ENCODE measurements at regions not wholly inside any gene's neighbourhood (a gene's known extent, or its start where the extent isn't known, plus 50 kb on each side); places are given as distances from the start of the nearest gene placed in this dataset.
"Not testable (repeated sequence)": the region's sequence is repeated elsewhere in the genome, so short reads cannot be mapped to it uniquely, and the experiment has no call there.

DNA sequence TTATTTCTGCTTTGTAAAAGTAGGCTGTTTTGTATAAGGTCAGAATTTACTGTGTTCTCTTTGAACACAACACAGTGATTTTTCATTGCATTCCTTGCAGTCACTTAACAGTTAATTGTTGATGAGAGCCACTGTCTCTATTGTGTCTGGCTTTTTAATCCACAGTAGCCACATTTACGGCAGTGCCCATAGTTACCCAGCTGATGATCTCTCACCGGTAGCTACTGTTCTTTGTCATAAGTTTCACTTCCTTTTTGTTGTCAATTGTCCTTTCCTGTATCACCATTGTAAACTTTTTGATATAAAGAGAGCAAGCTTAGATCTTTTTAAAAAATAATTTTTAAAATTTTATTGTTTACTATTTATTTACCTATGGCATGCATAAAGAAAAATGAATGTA, 669.2 kb downstream of the PRIM2 start:
- H3K9me3 Mint-ChIP-seq; intact Hi-C loops (cut with micrococcal nuclease); H3K4me3 Mint-ChIP-seq; H3K36me3 Mint-ChIP-seq (ENCODE audit: low read depth); H3K27ac Mint-ChIP-seq; H3K4me1 Mint-ChIP-seq (ENCODE audit: low read depth); H3K27me3 Mint-ChIP-seq: not testable (repeated sequence)

DNA sequence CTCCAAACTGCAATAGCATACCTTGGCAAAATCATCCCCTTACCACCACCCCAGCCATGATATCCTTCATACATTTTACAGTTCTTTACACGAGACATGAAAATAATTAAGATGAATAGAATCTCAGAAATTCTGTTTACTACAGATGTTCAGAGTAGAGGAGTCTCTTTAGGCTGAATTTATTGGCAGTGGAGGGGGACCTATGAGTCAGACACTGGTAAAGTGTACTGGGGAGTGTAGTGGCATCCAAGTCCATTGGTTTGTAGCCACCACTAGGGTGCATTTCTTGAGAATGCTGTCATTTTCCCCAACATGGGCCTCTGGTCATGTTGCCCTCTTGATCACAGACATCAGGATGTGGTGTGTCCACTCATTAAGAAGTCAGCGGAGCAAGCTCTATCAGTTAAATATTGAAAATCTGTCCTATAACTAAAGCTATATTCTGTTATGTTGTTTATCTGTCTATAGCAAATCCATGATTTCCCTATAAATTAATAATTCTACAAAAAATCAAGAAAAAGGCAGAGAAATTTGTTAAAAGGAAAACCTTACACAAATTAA, 672.2 kb downstream of the PRIM2 start:
- H3K36me3 Mint-ChIP-seq (ENCODE audit: low read depth); H3K4me3 Mint-ChIP-seq; intact Hi-C loops (cut with micrococcal nuclease); H3K4me1 Mint-ChIP-seq (ENCODE audit: low read depth); H3K27ac Mint-ChIP-seq; H3K9me3 Mint-ChIP-seq; H3K27me3 Mint-ChIP-seq: not testable (repeated sequence)

DNA sequence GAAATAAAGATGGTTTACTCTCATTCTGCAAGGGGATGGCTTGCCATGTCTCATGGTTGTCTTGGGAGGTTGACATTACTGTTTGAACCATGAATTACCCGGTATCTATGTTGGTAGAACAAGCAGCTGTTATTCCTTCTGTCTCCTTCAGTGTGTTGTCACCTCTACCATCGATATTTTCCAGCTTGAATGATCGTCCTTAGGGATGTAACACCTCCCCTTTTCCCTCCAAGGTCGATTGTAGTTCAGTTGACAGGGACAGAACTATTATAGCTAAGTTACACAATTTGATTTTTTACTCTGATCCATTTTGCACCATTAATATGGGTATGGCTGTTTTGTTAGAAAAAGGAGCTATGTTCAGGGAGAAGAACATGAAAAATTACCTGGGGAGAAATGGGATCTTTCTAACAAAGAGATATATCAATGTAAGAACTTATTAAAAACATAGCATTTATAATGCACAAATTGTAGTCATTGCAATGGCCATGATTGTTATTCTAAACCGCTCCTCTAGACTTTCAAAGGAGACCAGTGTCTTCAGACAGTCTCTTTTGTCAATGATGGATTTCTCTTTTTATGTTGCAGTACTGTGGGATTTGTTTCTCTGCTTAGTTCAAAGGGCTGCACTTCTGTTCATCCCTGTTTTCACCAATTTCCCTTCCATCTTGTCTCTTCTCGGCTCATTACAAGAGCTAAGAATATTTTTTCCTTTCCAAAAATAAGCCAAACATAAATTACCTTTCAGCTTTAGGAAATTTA, 681.6 kb downstream of the PRIM2 start:
- intact Hi-C loops (cut with micrococcal nuclease); H3K27me3 Mint-ChIP-seq; H3K4me1 Mint-ChIP-seq (ENCODE audit: low read depth); H3K4me3 Mint-ChIP-seq; H3K36me3 Mint-ChIP-seq (ENCODE audit: low read depth); H3K27ac Mint-ChIP-seq: not testable (repeated sequence)
- peaks cover 15% of the 10 kb centered on the region for H3K9me3 Mint-ChIP-seq

DNA sequence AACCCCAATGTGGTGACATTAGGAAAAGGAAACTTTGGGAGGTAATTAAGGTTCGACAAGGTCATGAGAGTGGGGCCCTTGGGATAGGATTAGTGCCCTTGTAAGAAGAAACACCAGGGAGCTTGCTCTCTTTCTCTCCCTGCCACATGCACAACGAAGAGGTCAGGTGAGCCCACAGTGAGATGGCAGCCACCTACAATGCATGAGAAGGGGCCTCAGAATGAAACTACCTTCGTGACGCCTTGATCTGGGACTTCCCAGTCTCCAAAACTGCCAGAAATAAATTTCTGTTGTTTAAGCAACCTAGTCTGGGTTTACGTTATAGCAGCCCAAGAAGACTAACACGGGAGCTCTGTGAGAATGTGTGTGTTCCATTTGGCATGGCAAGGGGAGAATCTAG, 682.8 kb downstream of the PRIM2 start:
- H3K27me3 Mint-ChIP-seq; H3K4me3 Mint-ChIP-seq; intact Hi-C loops (cut with micrococcal nuclease); H3K4me1 Mint-ChIP-seq (ENCODE audit: low read depth); H3K27ac Mint-ChIP-seq; H3K36me3 Mint-ChIP-seq (ENCODE audit: low read depth): not testable (repeated sequence)
- H3K9me3 Mint-ChIP-seq = peaks cover 21% of the 10 kb centered on the region

GRCh38 chr6:58003417-58004167, 686.2 kb downstream of the PRIM2 start:
- H3K9me3 Mint-ChIP-seq = peaks cover 32% of the 10 kb centered on the region
- H3K27me3 Mint-ChIP-seq; H3K36me3 Mint-ChIP-seq (ENCODE audit: low read depth); intact Hi-C loops (cut with micrococcal nuclease); H3K27ac Mint-ChIP-seq; H3K4me3 Mint-ChIP-seq; H3K4me1 Mint-ChIP-seq (ENCODE audit: low read depth): not testable (repeated sequence)

DNA sequence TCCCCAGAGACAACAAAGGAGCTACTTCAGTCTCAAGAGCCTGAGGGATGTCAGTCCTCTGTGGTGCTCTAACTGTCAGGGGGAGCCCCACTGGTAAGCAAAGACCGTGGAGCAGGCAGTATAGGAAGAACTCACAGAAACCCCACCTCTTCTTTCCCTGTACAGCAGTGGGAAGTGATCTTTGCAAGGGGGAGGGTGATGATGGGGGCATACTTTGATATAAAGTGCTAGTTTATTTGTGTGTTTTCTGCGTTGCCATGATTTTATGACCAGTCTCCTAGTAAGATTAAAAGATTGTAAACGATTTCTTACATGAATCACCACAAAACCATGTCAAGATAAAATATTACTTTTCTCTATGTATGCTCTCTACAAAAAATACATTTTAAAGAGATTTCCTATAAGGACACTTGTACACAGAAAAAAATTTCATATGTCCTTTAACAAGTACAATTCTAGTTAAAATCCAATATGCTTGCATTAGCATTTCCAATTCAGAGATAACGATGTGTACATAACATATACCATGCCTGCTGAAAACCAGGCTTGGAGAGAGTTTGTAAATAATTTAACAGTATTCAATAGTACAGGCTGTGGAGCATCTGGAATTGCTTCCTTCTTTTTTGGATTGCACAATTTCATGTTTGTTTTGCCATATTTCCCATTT, 690.0 kb downstream of the PRIM2 start:
- H3K4me3 Mint-ChIP-seq; H3K27ac Mint-ChIP-seq; H3K4me1 Mint-ChIP-seq (ENCODE audit: low read depth); intact Hi-C loops (cut with micrococcal nuclease); H3K27me3 Mint-ChIP-seq; H3K36me3 Mint-ChIP-seq (ENCODE audit: low read depth): not testable (repeated sequence)
- peaks cover 20% of the 10 kb centered on the region for H3K9me3 Mint-ChIP-seq

DNA sequence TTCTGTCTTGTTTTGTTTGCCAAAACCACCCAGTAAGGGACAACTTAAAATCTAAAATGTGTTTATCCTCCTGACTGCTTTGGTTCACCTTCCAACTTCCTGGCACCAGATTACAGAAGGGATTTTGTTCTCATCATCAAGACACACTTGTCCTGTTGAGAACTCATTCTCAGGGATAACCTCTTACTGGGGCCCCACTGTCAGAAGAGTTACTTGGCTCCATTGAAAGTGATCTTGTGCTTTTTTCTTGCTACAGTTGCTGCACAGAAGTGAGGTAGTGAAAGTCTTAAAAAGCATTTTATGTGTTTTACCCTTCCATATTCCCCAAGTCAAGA, 690.5 kb downstream of the PRIM2 start:
- H3K4me3 Mint-ChIP-seq; H3K27ac Mint-ChIP-seq; H3K4me1 Mint-ChIP-seq (ENCODE audit: low read depth); H3K27me3 Mint-ChIP-seq; intact Hi-C loops (cut with micrococcal nuclease); H3K36me3 Mint-ChIP-seq (ENCODE audit: low read depth): not testable (repeated sequence)
- peaks cover 20% of the 10 kb centered on the region for H3K9me3 Mint-ChIP-seq

- intact Hi-C loops (cut with micrococcal nuclease); H3K4me3 Mint-ChIP-seq; H3K27ac Mint-ChIP-seq: not testable (repeated sequence)
These were observed 694.6 kb downstream of the PRIM2 start for GRCh38 chr6:58011954-58012600.

DNA sequence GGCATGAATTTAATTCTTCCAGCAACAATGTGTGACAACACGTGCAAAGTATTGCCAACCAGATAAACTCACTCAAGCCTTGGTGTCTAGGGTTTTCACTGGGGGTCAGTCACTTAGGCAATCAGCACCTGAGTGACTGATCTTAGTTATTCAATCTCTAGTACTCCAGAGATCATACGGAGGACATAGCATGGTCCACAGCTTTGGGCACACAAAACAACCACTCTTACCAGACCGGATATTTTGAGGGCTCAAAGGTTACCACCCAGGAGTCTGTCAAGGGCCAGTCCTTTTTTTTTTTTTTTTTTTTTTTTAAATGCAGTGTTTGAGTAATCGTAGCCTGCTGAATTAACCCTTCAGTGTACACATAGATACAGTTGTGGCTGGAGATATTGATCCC, 699.2 kb downstream of the PRIM2 start:
- intact Hi-C loops (cut with micrococcal nuclease); H3K36me3 Mint-ChIP-seq (ENCODE audit: low read depth); H3K4me1 Mint-ChIP-seq (ENCODE audit: low read depth); H3K27ac Mint-ChIP-seq; H3K4me3 Mint-ChIP-seq; H3K9me3 Mint-ChIP-seq; H3K27me3 Mint-ChIP-seq: not testable (repeated sequence)

More at GRCh38 chr6:58011954-58012600, 694.6 kb downstream of the PRIM2 start:
- not testable (repeated sequence) for H3K4me1 Mint-ChIP-seq (ENCODE audit: low read depth); H3K9me3 Mint-ChIP-seq; H3K27me3 Mint-ChIP-seq; H3K36me3 Mint-ChIP-seq (ENCODE audit: low read depth)

- H3K36me3 Mint-ChIP-seq (ENCODE audit: low read depth); H3K4me1 Mint-ChIP-seq (ENCODE audit: low read depth); intact Hi-C loops (cut with micrococcal nuclease); H3K4me3 Mint-ChIP-seq; H3K27me3 Mint-ChIP-seq; H3K27ac Mint-ChIP-seq: not testable (repeated sequence)
- peaks cover 14% of the 10 kb centered on the region for H3K9me3 Mint-ChIP-seq
These were observed 710.8 kb downstream of the PRIM2 start for GRCh38 chr6:58028188-58028587.

- H3K4me1 Mint-ChIP-seq (ENCODE audit: low read depth); H3K4me3 Mint-ChIP-seq; intact Hi-C loops (cut with micrococcal nuclease); H3K27me3 Mint-ChIP-seq; H3K9me3 Mint-ChIP-seq; H3K27ac Mint-ChIP-seq; H3K36me3 Mint-ChIP-seq (ENCODE audit: low read depth): not testable (repeated sequence)
These were observed 720.8 kb downstream of the PRIM2 start for GRCh38 chr6:58038213-58038612.

- H3K27ac Mint-ChIP-seq, H3K9me3 Mint-ChIP-seq: not testable (repeated sequence)
These were observed 729.2 kb downstream of the PRIM2 start for GRCh38 chr6:58046584-58046983.

GRCh38 chr6:58047389-58047788, 730.0 kb downstream of the PRIM2 start:
- intact Hi-C loops (cut with micrococcal nuclease); H3K9me3 Mint-ChIP-seq; H3K36me3 Mint-ChIP-seq (ENCODE audit: low read depth); H3K27me3 Mint-ChIP-seq; H3K4me3 Mint-ChIP-seq; H3K27ac Mint-ChIP-seq; H3K4me1 Mint-ChIP-seq (ENCODE audit: low read depth): not testable (repeated sequence)

More at GRCh38 chr6:58046584-58046983, 729.2 kb downstream of the PRIM2 start:
- H3K27me3 Mint-ChIP-seq; H3K4me1 Mint-ChIP-seq (ENCODE audit: low read depth); H3K36me3 Mint-ChIP-seq (ENCODE audit: low read depth); H3K4me3 Mint-ChIP-seq; intact Hi-C loops (cut with micrococcal nuclease): not testable (repeated sequence)

DNA sequence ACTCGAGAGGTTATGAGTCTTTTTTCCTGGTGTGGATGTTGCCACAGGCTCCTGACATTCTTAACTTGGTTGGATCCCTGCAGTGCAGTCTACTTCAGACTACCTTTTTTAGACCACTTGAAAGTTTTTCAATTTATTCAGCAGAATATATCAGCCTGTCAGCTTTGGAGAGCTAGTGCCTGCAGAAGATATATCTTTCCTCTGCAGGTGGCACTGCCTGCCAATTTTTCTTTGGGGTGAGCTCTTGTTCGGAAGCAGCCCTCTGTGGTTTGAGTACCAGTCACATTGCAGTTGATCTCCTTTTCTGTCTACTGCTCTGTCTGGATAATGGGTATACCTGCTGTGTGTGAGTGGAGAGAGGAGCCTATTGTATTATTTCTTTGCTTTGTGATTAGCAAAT, 730.4 kb downstream of the PRIM2 start:
- H3K9me3 Mint-ChIP-seq; H3K4me3 Mint-ChIP-seq; H3K27ac Mint-ChIP-seq; H3K4me1 Mint-ChIP-seq (ENCODE audit: low read depth); H3K36me3 Mint-ChIP-seq (ENCODE audit: low read depth); intact Hi-C loops (cut with micrococcal nuclease); H3K27me3 Mint-ChIP-seq: not testable (repeated sequence)

Data from dendritic cell treated with granulocyte-macrophage colony-stimulating factor and Interleukin-4, amounts not matched to agents 40 ng/mL and 50 ng/mL, for 4 days (primary cell).